Astrocyte (in vitro differentiated cells and primary cell): ENCODE measurements at regions not wholly inside any gene's neighbourhood (a gene's known extent, or its start where the extent isn't known, plus 50 kb on each side); places are given as distances from the start of the nearest gene placed in this dataset.

Experiments
- CTCF ChIP-seq: IDR thresholded peaks from 2 replicates; pipeline ENCODE4 v1.5.1; 2011; ENCODE audit warnings: low read depth, mild to moderate bottlenecking, inconsistent platforms, low read length, moderate library complexity; ENCODE audit not compliant: insufficient read depth
- EZH2 ChIP-seq: IDR thresholded peaks from 2 replicates; pipeline ENCODE4 v1.6.1; 2012; ENCODE audit warnings: mild to moderate bottlenecking, low read length, inconsistent platforms; ENCODE audit not compliant: insufficient read depth

- TF ChIP-seq CTCF (no peak), EZH2 (no peak)
Observed at GRCh38 chr6:159334068-159334467, 164.9 kb downstream of the FNDC1 start.
